GM20000 (cell line): ENCODE measurements at regions not wholly inside any gene's neighbourhood (a gene's known extent, or its start where the extent isn't known, plus 50 kb on each side); places are given as distances from the start of the nearest gene placed in this dataset.

Experiments
- DNase-seq: peaks from one replicate; pipeline ENCODE4 v3.0.0; 2012; ENCODE audit warnings: low spot score
- CTCF ChIP-seq: IDR thresholded peaks from 2 replicates; pipeline ENCODE4 v1.5.1; 2012; ENCODE audit warnings: mild to moderate bottlenecking, control low read depth; ENCODE audit errors: extremely low read depth, missing control alignments

GRCh38 chr11:23956586-23956985 is 540.3 kb upstream of the LUZP2 start:
- no peak for DNase-seq
- no peak for TF ChIP-seq CTCF

GRCh38 chr11:23957314-23957713 is 539.5 kb upstream of the LUZP2 start:
- no peak for TF ChIP-seq CTCF
- no peak for DNase-seq

- no peak for DNase-seq
- no peak for TF ChIP-seq CTCF
Observed at GRCh38 chr11:23959462-23959861, 537.4 kb upstream of the LUZP2 start.

- TF ChIP-seq CTCF: no peak
- no peak for DNase-seq
Observed at GRCh38 chr11:23961503-23962338, 535.1 kb upstream of the LUZP2 start.

GRCh38 chr11:23973244-23973643 is 523.6 kb upstream of the LUZP2 start:
- DNase-seq: no peak
- TF ChIP-seq CTCF: no peak

- TF ChIP-seq CTCF: no peak
Observed at GRCh38 chr11:23974051-23974450, 522.8 kb upstream of the LUZP2 start.

GRCh38 chr11:23974601-23975000 is 522.3 kb upstream of the LUZP2 start:
- no peak for TF ChIP-seq CTCF
- DNase-seq: no peak

More at GRCh38 chr11:23974051-23974450, 522.8 kb upstream of the LUZP2 start:
- no peak for DNase-seq
